Caco-2 (cell line): ENCODE measurements at regions not wholly inside any gene's neighbourhood (a gene's known extent, or its start where the extent isn't known, plus 50 kb on each side); places are given as distances from the start of the nearest gene placed in this dataset.
A peak's percentile ranks its signal among the peaks of the same experiment; 100 is the strongest.

ENCODE experiments used
- BruUV-seq: library from RNA; stranded (reverse); fragments of 400-500 nt; replicated peaks from 2 replicates; lab custom pipeline; 2021; lab: Mats Ljungman, UMichigan
- CTCF ChIA-PET: fragments of 300-600 bp; sonication (Branson Sonifier 250); formaldehyde crosslinking; loops from one replicate; lab custom pipeline; 2022; ENCODE audit warnings: antibody characterized with exemption; lab: Charles Lee
- POLR2A ChIA-PET: fragments of 300-600 bp; sonication (Branson Sonifier 250); formaldehyde crosslinking; loops from one replicate; lab custom pipeline; 2022; ENCODE audit warnings: antibody characterized with exemption; lab: Charles Lee
- DNase-seq, 2 experiments: peaks; one replicate each; pipeline versions ENCODE4 v3.0.0 to v3.0.0-alpha.2; 2020 to 2022
- H3K27me3 ChIP-seq: replicated peaks from 2 replicates; pipeline ENCODE4 v1.6.0; 2011; ENCODE audit warnings: low read length; ENCODE audit not compliant: control insufficient read depth, insufficient read depth
- H3K36me3 ChIP-seq: 2 replicates; pipeline ENCODE4 v1.5.1; 2011; ENCODE audit warnings: low read length; ENCODE audit not compliant: control insufficient read depth, insufficient read depth
- H3K4me1 ChIP-seq: fragments of 250-450 bp; sonication (Bioruptor Pico); 2 replicates; pipeline ENCODE4 v1.5.1; 2020; ENCODE audit warnings: mild to moderate bottlenecking
- H3K4me3 ChIP-seq: 2 replicates; pipeline ENCODE4 v1.5.1; 2011; ENCODE audit warnings: low read depth, mild to moderate bottlenecking, control low read depth, low read length
- H3K9me3 ChIP-seq: fragments of 250-450 bp; sonication (Bioruptor Pico); 2 replicates; pipeline ENCODE4 v1.5.1; 2020; ENCODE audit warnings: mild to moderate bottlenecking, moderate library complexity
- H3K27ac Mint-ChIP-seq: one replicate; pipeline ENCODE4 v1.8.0; 2022; ENCODE audit warnings: mixed read lengths; ENCODE audit not compliant: unreplicated experiment
- H3K27me3 Mint-ChIP-seq: one replicate; pipeline ENCODE4 v1.8.0; 2022; ENCODE audit warnings: mixed read lengths; ENCODE audit not compliant: insufficient read depth, unreplicated experiment
- H3K36me3 Mint-ChIP-seq: one replicate; pipeline ENCODE4 v1.8.0; 2022; ENCODE audit warnings: mild to moderate bottlenecking, mixed read lengths; ENCODE audit not compliant: insufficient read depth, unreplicated experiment
- H3K4me1 Mint-ChIP-seq: one replicate; pipeline ENCODE4 v1.8.0; 2022; ENCODE audit warnings: low read depth, mixed read lengths; ENCODE audit not compliant: unreplicated experiment
- H3K4me3 Mint-ChIP-seq: one replicate; pipeline ENCODE4 v1.8.0; 2022; ENCODE audit warnings: mild to moderate bottlenecking, moderate library complexity, mixed read lengths; ENCODE audit not compliant: unreplicated experiment
- H3K9me3 Mint-ChIP-seq: one replicate; pipeline ENCODE4 v1.8.0; 2022; ENCODE audit warnings: mixed read lengths; ENCODE audit not compliant: unreplicated experiment
- CTCF ChIP-seq, 2 experiments: fragments of 200-600 bp in 1 of 2; IDR thresholded peaks; 1 replicate in 1 of 2; 2 replicates in 1 of 2; pipeline versions ENCODE4 v1.5.1 to v1.8.0; 2011 to 2022; ENCODE audit warnings: antibody characterized with exemption in 1 of 2, control low read depth in 1 of 2, inconsistent platforms in 1 of 2, low read depth in 1 of 2, low read length in 1 of 2, mild to moderate bottlenecking in 1 of 2, moderate library complexity in 1 of 2; ENCODE audit not compliant: insufficient read depth in 1 of 2, severe bottlenecking in 1 of 2, unreplicated experiment in 1 of 2
- intact Hi-C: fragments of 100-400 bp; cut with micrococcal nuclease; formaldehyde crosslinking; loops from one replicate; pipeline ENCODE4 v1.10.0; 2022; ENCODE audit not compliant: unreplicated experiment

GRCh38 chr5:174159327-174160114 lies 114.0 kb downstream of the NSG2 start:
- POLR2A ChIA-PET: no interaction called here

GRCh38 chr5:174165406-174165805 lies 119.9 kb downstream of the NSG2 start:
- no peak for DNase-seq
- Histone ChIP-seq H3K9me3 (peaks cover 5% of the 10 kb centered on the region), H3K36me3 (no peaks in the 10 kb centered on the region), H3K27me3 (0 out of 2 replicates have a peak, but pooled peaks cover 1% of the 10 kb centered on the region), H3K4me1 (no peaks in the 10 kb centered on the region), H3K4me3 (no peak overlapping the region)
- ChIA-PET CTCF (no interaction called here), POLR2A (interaction anchor here (0.6 kb wide), 1 partner anchor 31 kb away, joined by 5 read pairs; no protein-coding TSS in a partner anchor)
- no peak overlapping the region for H3K4me3 Mint-ChIP-seq
- no peaks in the 10 kb centered on the region for H3K36me3 Mint-ChIP-seq
- H3K27ac Mint-ChIP-seq: no peak overlapping the region
- intact Hi-C loops: no loop called here
- no peaks in the 10 kb centered on the region for H3K4me1 Mint-ChIP-seq
- peaks cover 6% of the 10 kb centered on the region for H3K9me3 Mint-ChIP-seq
- peaks cover 8% of the 10 kb centered on the region for H3K27me3 Mint-ChIP-seq
- BruUV-seq: no TSS peak
- no peak for TF ChIP-seq CTCF (IDR thresholded peaks at IDR 0.05; ENCODE audit: insufficient read depth in 1 of 2, low read depth in 1 of 2, low read length in 1 of 2, severe bottlenecking in 1 of 2, unreplicated experiment in 1 of 2)

More at GRCh38 chr5:174159327-174160114, 114.0 kb downstream of the NSG2 start:
- Histone ChIP-seq H3K4me1 (no peaks in the 10 kb centered on the region), H3K4me3 (no peak overlapping the region), H3K36me3 (no peaks in the 10 kb centered on the region), H3K9me3 (no peaks in the 10 kb centered on the region), H3K27me3 (no peaks in the 10 kb centered on the region)
- Mint-ChIP-seq H3K27ac (no peak overlapping the region), H3K27me3 (peaks cover 10% of the 10 kb centered on the region), H3K9me3 (peaks cover 9% of the 10 kb centered on the region), H3K4me1 (no peaks in the 10 kb centered on the region), H3K4me3 (no peak overlapping the region), H3K36me3 (no peaks in the 10 kb centered on the region)
- DNase-seq: peak; percentile 38 to 60
- BruUV-seq: no TSS peak
- no peak for TF ChIP-seq CTCF (IDR thresholded peaks at IDR 0.05; ENCODE audit: insufficient read depth in 1 of 2, low read depth in 1 of 2, low read length in 1 of 2, severe bottlenecking in 1 of 2, unreplicated experiment in 1 of 2)
- intact Hi-C loops: no loop called here
- CTCF ChIA-PET: no interaction called here

GRCh38 chr5:174166231-174167079 lies 120.9 kb downstream of the NSG2 start:
- H3K9me3 ChIP-seq: peaks cover 5% of the 10 kb centered on the region
- no peaks in the 10 kb centered on the region for H3K4me1 Mint-ChIP-seq
- no peak overlapping the region for H3K4me3 ChIP-seq
- peaks cover 8% of the 10 kb centered on the region for H3K27me3 Mint-ChIP-seq
- ChIA-PET POLR2A (interaction anchor here (0.6 kb wide), 1 partner anchor 30 kb away, joined by 5 read pairs; no protein-coding TSS in a partner anchor), CTCF (interaction anchor here (0.6 kb wide), 2 partner anchors 121 to 1023 kb away, joined by 3 read pairs; partner anchors contain the start of gene NSG2)
- H3K36me3 ChIP-seq: no peaks in the 10 kb centered on the region
- DNase-seq: no peak
- H3K4me1 ChIP-seq: no peaks in the 10 kb centered on the region
- no peak overlapping the region for H3K4me3 Mint-ChIP-seq
- 0 out of 2 replicates have a peak, but pooled peaks cover 1% of the 10 kb centered on the region for H3K27me3 ChIP-seq
- no TSS peak for BruUV-seq
- peaks cover 6% of the 10 kb centered on the region for H3K9me3 Mint-ChIP-seq
- no peaks in the 10 kb centered on the region for H3K36me3 Mint-ChIP-seq
- intact Hi-C loops: no loop called here
- no peak for TF ChIP-seq CTCF (IDR thresholded peaks at IDR 0.05; ENCODE audit: insufficient read depth in 1 of 2, low read depth in 1 of 2, low read length in 1 of 2, severe bottlenecking in 1 of 2, unreplicated experiment in 1 of 2)
- H3K27ac Mint-ChIP-seq: no peak overlapping the region
